ENCODE measurements at regions not wholly inside any gene's neighbourhood (a gene's known extent, or its start where the extent isn't known, plus 50 kb on each side); places are given as distances from the start of the nearest gene placed in this dataset.

DNA sequence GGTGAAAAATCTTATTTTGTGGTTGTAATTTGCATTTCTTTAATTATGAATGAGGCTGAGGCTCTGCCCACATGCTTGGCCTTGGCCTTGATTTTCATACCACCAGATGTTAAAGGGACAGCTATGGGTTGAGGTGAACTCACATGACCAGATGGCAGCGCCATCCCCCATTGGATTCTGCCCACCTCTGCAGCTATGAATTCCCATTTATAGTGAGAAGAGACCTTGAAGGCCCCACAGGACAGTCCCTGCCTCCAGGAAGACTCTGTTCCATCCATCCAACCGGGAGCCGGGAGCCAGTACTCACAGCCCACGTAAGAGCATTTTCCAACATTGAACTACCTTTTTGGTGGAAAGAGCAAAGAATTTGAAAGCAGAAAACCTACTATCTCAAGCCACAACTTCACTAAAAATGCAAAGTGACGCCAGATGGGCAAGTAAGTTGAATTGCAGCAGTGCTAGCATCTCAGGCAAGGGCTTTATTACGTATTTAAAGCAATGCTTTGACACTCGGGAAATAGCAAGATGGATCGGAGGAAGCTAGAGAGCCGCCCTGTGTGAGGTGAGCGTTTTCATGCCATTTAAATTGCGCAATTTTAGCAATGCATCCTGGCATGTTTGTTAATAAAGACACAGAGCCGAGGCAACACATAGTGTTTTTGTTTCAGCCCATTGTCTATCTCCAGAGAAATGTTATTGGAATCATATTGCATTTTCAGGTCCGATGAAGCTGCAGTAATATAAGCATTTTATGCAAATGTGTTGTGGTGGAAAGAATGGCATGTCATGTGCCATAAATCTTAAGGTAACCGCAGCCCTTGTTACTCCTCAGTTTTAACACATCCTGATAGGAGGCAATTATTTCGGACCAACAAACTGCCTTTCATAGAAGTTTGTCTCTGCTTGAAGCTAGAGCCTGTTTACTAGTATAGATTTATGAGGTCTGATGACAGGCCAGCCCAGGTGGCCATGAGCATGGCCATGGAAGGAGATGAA, 273.4 kb upstream of the TNRC6C start:
- no peak for DNase-seq (ENCODE audit: low spot score)

GRCh38 chr17:77685881-77686486, 272.5 kb upstream of the TNRC6C start:
- DNase-seq (ENCODE audit: low spot score): no peak

DNA sequence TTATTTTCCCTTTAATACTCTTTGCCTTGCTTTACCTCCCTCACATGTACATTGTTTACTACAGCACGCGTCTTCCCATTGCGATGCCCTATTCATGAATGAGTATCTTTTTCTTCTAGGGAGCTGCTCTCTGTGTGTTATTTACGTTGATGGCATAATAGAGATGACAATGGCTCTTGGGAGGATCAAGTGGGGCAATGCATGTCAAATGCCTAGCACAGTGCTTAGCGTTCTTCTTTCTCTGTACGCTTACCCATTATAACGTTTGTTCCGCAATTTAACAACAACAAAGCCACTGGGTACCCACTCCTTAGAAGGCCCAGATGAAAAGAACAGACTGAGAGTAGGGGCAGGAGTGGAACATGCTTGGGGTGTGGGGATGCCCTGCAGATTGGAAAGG, 271.6 kb upstream of the TNRC6C start:
- no peak for DNase-seq (ENCODE audit: low spot score)

DNA sequence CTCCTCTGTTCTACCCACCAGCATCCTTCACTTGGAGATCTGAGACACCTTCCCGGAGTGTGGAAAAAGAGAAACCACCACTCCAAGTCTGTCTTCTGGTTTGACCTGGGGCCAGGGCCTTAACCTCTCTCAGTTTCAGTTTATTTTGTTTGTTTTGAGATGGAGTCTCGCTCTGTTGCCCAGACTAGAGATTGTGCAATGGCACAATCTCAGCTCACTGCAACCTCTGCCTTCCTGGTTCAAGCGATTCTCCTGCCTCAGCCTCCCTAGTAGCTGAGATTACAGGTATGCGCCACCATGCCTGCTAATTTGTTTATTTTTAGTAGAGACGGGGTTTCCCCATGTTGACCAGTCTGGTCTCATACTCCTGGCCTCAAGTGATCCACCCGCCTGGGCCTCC, 271.1 kb upstream of the TNRC6C start:
- DNase-seq (ENCODE audit: low spot score): no peak

GRCh38 chr17:77687921-77688320, 270.6 kb upstream of the TNRC6C start:
- no peak for DNase-seq (ENCODE audit: low spot score)

DNA sequence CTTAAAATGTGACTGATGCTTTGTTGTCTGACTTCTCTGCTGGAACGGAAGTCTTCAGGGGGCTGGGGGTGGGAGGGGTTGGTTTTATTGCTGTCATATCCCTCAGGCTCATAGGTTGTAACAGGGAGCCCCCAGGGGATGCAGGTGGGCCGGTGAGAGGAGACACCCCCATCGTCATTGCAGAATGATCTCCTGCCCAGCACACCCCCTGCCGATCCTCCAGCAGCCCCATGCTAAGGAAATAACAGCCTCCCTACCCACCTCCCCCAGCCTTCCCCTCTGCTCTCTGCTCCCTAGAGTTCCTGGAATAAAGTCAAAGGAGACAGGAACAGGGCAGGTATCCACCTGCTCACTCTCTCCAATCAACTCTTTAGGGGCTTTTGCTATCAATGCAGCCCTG, 270.1 kb upstream of the TNRC6C start:
- DNase-seq (ENCODE audit: low spot score): no peak

DNA sequence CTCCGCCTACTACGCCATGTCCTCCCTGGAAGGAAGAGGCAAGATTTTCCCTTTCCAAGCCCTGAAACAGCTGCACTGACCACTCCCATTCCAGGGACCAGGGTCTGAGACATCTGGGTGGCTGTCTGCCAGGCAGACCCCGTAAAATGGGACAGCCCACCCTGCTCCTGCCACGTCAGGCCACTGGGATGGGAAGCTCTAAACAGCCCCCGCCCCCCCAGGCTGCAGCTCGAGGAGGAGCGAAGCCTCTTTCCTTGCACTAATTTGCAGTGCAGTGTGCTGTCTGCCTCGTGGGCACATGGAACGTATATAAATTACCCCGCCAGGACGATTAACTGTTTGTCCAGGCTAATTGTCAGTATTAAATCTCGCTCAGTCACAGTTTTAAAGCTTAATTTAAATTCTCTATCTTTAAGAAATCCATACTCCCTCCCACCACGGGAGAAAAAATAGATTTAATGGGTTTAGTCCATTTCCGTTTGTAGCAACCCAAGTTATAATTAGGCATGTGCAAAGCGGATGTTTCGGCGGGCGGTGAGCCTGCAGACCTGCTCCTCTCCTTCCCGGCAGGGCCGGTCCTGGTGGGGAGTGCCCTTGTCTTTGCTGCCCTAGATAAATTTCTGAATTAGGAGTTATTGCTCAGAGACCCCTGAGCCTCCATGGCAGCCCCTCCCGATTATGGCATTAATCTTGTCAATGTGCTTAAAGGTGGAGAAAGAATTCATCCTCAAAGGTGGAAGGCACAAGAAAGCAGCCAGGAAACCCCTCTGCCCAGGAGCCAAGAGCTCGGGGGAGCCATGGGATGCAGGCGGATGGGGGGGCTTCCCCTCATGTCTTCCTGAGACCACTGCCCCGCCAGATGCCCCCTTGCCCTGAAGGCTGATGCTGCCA, 268.0 kb upstream of the TNRC6C start:
- no peak for DNase-seq (ENCODE audit: low spot score)

- no peak for DNase-seq (ENCODE audit: low spot score)
These were observed 267.1 kb upstream of the TNRC6C start for GRCh38 chr17:77691216-77692085.

GRCh38 chr17:77692571-77693161, 265.8 kb upstream of the TNRC6C start:
- DNase-seq (ENCODE audit: low spot score): no peak

DNA sequence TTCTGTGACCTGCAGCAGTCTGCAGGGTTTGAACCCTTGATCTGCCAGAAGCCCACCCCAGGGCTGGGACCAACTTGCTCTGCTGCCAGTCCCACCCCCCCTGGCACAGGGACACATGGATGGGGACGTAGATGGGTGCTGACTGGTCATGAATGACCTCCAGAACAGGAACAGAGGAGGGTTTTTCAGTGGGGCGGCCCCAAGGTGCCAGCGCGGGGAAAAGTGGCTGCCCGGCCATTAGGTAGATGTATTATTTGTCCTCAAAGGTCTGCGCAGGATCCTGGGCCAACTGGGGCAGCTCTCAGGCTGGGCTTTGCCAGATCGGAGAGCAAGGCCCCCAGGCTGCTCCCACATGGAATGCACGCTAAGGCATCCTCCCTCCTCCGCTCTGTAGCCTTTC, 265.2 kb upstream of the TNRC6C start:
- no peak for DNase-seq (ENCODE audit: low spot score)

GRCh38 chr17:77693776-77694175, 264.7 kb upstream of the TNRC6C start:
- DNase-seq (ENCODE audit: low spot score): no peak

DNA sequence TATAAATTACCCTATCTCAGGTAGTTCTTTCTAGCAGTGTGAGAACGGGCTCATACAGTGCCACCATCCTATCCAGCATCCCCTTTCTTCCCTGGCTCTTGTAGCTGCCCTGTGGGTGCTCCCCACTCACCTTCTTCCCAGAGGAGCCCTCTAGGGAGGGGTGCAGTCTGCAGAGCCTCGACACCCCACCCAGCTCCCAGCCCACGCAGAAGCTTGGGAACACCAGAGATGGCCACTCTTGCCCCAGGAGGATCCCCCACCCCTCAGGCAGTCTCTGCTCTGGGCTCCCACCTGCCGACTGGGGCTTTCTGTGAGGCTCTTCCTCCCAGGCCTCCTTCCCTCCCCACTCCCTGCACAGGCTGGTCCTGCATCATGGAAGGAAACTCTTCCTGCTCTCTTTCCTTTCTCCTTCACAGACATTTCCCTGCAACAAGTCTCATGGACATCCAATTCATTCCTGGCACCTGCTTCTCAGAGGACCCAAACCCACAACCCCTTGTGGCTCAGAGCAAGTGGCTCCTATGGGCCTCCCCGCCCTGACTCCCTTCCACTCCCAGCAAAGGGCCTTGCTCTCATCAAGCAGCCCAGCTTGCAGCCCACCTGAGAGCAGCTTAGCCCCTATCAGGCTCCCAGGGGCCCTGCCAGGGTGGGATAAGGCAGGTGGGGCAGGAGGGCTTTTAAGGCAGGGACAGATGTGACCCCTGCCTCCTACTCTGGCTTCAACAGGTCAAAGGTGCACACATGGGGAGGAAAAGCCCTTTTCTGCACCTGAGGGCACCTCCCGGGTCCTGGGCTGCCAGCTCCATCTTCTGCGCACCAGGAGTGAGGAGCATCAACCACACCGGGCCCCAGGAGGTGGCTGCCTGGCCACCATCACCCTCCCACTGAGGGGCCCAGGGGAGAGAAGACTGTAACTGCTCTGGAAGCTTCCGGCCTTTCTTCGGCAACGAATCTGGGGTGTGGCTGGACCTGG, 263.8 kb upstream of the TNRC6C start:
- no peak for DNase-seq (ENCODE audit: low spot score)

DNA sequence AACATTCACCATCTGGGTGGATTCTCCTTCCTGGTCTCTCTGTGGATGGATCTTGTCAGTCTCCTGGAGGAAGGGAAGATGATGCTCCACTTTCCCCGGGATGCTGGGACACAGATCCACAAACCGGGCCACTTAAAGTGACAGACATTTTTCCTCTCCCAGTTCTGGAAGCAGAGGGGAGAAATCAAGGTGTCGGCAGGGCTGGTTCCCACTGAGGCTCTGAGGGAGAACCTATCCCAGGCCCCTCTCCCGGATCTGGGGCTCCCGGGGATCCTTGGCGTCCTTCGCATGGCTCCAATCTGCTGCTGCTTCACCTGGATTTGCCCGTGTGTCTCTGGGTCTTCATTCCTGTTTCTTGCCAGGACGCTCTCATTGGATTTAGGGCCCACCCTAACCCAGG, 263.1 kb upstream of the TNRC6C start:
- DNase-seq (ENCODE audit: low spot score): no peak

GRCh38 chr17:77696151-77696720, 262.3 kb upstream of the TNRC6C start:
- no peak for DNase-seq (ENCODE audit: low spot score)

- DNase-seq (ENCODE audit: low spot score): peak; percentile 2
These were observed 261.6 kb upstream of the TNRC6C start for GRCh38 chr17:77696721-77697460.

DNA sequence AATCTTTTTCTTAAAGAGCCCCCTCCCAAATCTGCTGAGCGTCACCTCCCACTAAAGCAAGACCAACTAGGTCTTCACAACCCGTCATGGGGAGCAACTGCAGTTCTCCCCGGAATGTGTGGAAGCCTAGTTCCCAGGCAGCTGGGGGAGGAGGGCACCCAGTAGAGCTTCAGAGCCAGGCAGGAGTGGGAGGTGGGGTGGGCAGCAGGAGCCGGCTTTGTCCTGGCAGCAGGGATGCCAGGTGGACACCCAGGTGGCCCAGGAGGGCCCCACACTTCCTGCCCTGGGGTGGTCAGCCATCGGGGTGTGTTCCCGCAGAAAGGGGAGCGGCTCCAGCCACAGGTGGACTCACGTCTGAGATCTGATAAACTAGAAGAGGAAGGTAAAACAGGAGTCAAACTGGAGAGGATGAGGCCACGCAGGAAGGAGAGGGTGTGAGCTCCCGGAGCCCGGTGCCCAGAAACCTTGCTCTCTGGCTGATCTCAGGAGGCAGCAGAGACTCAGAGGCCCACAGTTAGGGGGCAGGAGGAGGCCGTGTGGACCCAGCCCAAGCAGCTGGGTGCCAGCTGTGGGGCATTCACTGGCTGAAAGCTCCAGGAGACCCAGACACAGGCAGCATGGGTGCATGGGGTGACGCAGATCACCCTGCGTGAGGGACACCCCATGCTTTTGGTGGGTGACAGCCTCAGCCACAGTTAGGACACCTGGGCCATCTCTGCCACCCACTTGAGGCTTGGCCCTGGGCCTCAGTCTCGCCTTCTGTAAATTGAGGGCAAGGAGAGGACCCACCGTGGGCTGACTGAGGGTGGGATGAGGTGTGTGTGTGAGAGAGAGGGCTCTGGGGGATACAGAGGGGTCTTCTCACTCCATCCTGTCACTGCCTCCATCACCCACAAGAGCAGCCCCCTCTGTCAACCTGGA, 260.8 kb upstream of the TNRC6C start:
- no peak for DNase-seq (ENCODE audit: low spot score)

DNA sequence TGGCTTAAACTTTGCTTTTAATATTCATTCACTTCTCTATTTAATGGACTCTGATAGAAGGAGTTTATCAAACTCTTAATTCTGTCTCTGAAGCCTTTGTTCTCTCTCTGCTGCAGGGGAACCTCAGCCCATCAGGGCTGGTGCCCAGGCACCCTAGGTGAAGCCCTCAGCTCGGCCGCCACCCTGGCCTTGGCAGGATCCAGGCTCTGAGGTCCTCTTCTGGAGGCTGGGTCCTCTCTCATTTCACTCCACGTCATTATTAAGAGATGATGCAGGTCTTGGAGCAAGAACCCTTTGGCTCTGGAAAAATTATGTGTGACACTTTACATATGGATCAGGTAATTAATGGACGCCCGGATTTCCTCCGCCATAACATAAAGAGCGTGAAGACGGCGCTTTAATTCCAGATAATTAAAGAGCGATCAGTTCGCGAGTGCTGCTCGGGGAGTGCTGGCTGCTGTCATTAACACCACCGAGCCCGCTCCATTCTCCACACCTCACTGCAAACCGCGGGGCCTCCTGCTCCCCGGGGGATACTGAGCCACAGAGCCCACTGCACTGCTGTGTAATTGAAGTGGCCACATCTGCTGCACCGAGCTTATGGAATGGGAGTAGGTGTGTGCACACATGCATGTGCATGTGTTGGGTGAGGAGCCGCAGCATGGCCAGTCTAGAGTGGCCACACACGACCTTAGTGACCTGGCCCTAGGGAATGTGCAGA, 259.4 kb upstream of the TNRC6C start:
- no peak for DNase-seq (ENCODE audit: low spot score)
